Colon (tissue), 2 donors: ENCODE measurements at regions not wholly inside any gene's neighbourhood (a gene's known extent, or its start where the extent isn't known, plus 50 kb on each side); places are given as distances from the start of the nearest gene placed in this dataset.

Source experiments
- FAIRE-seq: peaks from 2 replicates; lab custom pipeline; 2012; peaks lifted over from hg19 to GRCh38; lab: Jason Lieb, UNC
- donor health status: control.
- donor health status: control.

GRCh38 chr2:118237451-118237850 is 149.2 kb downstream of the INSIG2 start:
- FAIRE-seq: no peak

- FAIRE-seq: no peak
Measured at GRCh38 chr2:118232796-118233195, 144.5 kb downstream of the INSIG2 start.

GRCh38 chr2:118232391-118232790 is 144.1 kb downstream of the INSIG2 start:
- no peak for FAIRE-seq

- no peak for FAIRE-seq
Measured at GRCh38 chr2:118231759-118232158, 143.5 kb downstream of the INSIG2 start.

GRCh38 chr2:118227698-118228508 is 139.6 kb downstream of the INSIG2 start:
- no peak for FAIRE-seq

- no peak for FAIRE-seq
Measured at GRCh38 chr2:118225666-118226065, 137.4 kb downstream of the INSIG2 start.

- FAIRE-seq: no peak
Measured at GRCh38 chr2:118224895-118225311, 136.6 kb downstream of the INSIG2 start.

- no peak for FAIRE-seq
Measured at GRCh38 chr2:118223992-118224894, 136.0 kb downstream of the INSIG2 start.

GRCh38 chr2:118223511-118223991 is 135.3 kb downstream of the INSIG2 start:
- no peak for FAIRE-seq

GRCh38 chr2:118222672-118223421 is 134.6 kb downstream of the INSIG2 start:
- FAIRE-seq: no peak

GRCh38 chr2:118222273-118222594 is 134.0 kb downstream of the INSIG2 start:
- FAIRE-seq: no peak

GRCh38 chr2:118221536-118222272 is 133.4 kb downstream of the INSIG2 start:
- no peak for FAIRE-seq

- no peak for FAIRE-seq
Measured at GRCh38 chr2:118219611-118220010, 131.3 kb downstream of the INSIG2 start.

GRCh38 chr2:118216224-118216623 is 128.0 kb downstream of the INSIG2 start:
- FAIRE-seq: no peak

GRCh38 chr2:118209727-118210126 is 121.5 kb downstream of the INSIG2 start:
- FAIRE-seq: no peak

GRCh38 chr2:118207889-118208288 is 119.6 kb downstream of the INSIG2 start:
- FAIRE-seq: no peak

- no peak for FAIRE-seq
Measured at GRCh38 chr2:118202707-118203303, 114.5 kb downstream of the INSIG2 start.

- FAIRE-seq: no peak
Measured at GRCh38 chr2:118198268-118198667, 110.0 kb downstream of the INSIG2 start.

- FAIRE-seq: no peak
Measured at GRCh38 chr2:118197011-118197675, 108.9 kb downstream of the INSIG2 start.

GRCh38 chr2:118190474-118190873 is 102.2 kb downstream of the INSIG2 start:
- no peak for FAIRE-seq

- no peak for FAIRE-seq
Measured at GRCh38 chr2:118186858-118187254, 98.6 kb downstream of the INSIG2 start.
